ENCODE measurements at regions not wholly inside any gene's neighbourhood (a gene's known extent, or its start where the extent isn't known, plus 50 kb on each side); places are given as distances from the start of the nearest gene placed in this dataset.

DNA sequence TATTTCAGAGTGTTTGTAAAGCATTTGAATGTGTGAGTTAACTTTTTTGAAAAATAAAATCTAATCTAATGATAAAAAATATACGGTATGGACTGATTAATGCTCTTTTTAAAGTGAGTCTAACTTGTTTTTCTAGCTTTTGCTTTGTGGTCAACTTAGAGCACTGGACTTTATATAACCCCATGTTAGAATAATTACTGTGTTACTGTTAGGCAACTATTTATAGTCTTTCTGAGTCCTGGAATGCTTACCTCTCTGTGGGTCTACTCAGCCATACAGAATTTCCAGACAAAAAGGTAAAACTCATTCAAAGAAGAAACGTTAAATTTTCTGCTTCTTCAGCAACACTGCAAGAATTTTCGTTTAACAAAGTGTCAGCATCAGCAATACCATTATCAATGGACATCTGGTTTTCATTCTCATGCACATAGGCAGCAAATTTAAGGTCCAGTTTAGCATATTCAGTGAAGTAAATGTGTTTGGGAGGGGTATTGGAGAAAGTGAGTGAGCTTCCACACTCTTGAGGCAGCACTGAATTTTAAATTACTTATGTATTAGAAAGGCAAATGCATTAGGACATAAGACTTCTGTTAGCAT lies 664.7 kb upstream of the NEGR1 start:
- Mint-ChIP-seq H3K4me1 (ENCODE audit: low read depth) (no peaks in the 10 kb centered on the region), H3K27me3 (ENCODE audit: low read depth) (no peaks in the 10 kb centered on the region), H3K9me3 (no peaks in the 10 kb centered on the region), H3K36me3 (ENCODE audit: low read depth) (no peaks in the 10 kb centered on the region), H3K4me3 (no peak overlapping the region), H3K27ac (no peak overlapping the region)
- DNase-seq: no peak
- intact Hi-C loops (cut with micrococcal nuclease): no loop called here
- CTCF ChIA-PET: no interaction called here

DNA sequence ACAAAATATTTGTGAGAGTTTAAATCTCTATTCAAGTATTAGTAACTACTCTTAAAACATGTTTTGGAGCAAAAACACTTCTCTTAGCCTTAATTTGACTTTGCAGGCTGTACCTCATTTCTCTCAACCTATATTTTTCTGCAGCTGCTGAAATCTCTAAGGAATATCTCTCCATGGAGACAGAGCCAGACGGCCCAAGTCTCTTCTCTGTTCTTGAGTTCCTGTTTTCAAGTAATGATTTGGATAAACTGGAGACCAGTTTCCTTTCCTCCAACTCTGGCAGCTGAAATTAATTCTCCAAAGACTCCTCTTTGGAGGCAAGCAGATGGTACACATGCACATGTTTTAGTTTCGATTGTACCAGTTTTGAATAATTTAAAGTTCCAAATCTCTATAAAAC lies 659.7 kb upstream of the NEGR1 start:
- no peaks in the 10 kb centered on the region for H3K4me1 Mint-ChIP-seq (ENCODE audit: low read depth)
- no peak overlapping the region for H3K27ac Mint-ChIP-seq
- no peaks in the 10 kb centered on the region for H3K36me3 Mint-ChIP-seq (ENCODE audit: low read depth)
- CTCF ChIA-PET: no interaction called here
- intact Hi-C loops (cut with micrococcal nuclease): no loop called here
- H3K9me3 Mint-ChIP-seq: no peaks in the 10 kb centered on the region
- no peak overlapping the region for H3K4me3 Mint-ChIP-seq
- DNase-seq: no peak
- H3K27me3 Mint-ChIP-seq (ENCODE audit: low read depth): no peaks in the 10 kb centered on the region

DNA sequence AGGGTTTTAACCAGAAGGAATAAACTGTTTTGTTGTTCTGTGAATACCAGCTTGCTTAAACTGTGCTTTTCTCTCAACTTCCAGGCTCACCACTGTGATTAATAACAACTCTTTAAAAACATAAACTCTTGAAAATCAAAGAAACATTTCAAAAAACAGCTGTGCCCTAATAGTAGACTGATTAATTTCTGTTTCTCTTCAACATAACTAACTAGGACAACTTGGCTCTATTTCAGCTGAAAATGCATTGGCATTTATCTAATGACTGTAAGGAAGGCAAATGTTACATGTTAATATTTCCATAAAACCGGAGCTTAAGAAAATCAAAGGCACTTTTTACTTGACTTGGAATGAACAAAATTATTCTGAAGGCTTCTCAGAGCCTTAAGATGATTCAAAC lies 656.1 kb upstream of the NEGR1 start:
- intact Hi-C loops (cut with micrococcal nuclease): no loop called here
- Mint-ChIP-seq H3K9me3 (peaks cover 2% of the 10 kb centered on the region), H3K36me3 (ENCODE audit: low read depth) (no peaks in the 10 kb centered on the region), H3K4me1 (ENCODE audit: low read depth) (no peaks in the 10 kb centered on the region), H3K27me3 (ENCODE audit: low read depth) (no peaks in the 10 kb centered on the region), H3K27ac (no peak overlapping the region), H3K4me3 (no peak overlapping the region)
- no peak for DNase-seq
- CTCF ChIA-PET: no interaction called here

DNA sequence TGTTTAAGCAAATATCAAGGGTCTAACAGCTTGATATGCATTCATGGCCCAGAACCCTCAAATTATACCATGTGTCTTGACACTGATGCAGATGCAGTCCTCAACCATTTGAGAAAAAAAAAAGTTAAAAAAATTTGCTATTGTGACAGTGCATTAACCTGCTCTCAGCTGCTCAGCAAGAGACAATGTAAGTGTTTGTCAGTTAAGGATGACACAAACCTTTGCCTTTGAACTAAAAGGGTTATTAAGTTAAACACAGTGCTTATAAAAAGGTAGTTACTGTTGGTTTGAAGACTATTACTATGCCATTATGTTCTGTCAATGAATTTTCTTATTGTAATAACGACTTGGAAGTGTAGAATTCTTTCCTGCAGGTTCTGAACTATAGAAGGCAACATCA lies 655.6 kb upstream of the NEGR1 start:
- no peaks in the 10 kb centered on the region for H3K27me3 Mint-ChIP-seq (ENCODE audit: low read depth)
- H3K4me1 Mint-ChIP-seq (ENCODE audit: low read depth): no peaks in the 10 kb centered on the region
- intact Hi-C loops (cut with micrococcal nuclease): no loop called here
- no peak overlapping the region for H3K4me3 Mint-ChIP-seq
- H3K27ac Mint-ChIP-seq: no peak overlapping the region
- H3K36me3 Mint-ChIP-seq (ENCODE audit: low read depth): no peaks in the 10 kb centered on the region
- CTCF ChIA-PET: no interaction called here
- H3K9me3 Mint-ChIP-seq: peaks cover 2% of the 10 kb centered on the region
- no peak for DNase-seq

DNA sequence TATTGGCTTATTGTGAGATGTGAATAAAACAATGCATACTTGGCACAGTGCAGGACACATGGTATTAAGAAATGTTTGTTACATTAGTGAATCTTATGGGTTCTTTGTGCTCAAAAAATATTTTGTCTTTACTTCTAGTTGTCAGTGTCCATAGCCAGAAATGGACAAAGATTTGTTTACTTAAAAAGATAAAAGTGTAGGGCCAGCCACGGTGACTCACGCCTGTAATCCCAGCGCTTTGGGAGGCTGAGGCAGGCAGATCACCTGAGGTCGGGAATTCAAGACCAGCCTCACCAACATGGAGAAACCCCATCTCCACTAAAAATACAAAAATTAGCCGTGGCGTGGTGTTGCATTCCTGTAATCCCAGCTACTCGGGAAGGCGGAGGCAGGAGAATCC lies 654.6 kb upstream of the NEGR1 start:
- CTCF ChIA-PET: no interaction called here
- peaks cover 2% of the 10 kb centered on the region for H3K9me3 Mint-ChIP-seq
- intact Hi-C loops (cut with micrococcal nuclease): no loop called here
- H3K4me1 Mint-ChIP-seq (ENCODE audit: low read depth): no peaks in the 10 kb centered on the region
- no peak overlapping the region for H3K27ac Mint-ChIP-seq
- H3K27me3 Mint-ChIP-seq (ENCODE audit: low read depth): no peaks in the 10 kb centered on the region
- no peak for DNase-seq
- no peak overlapping the region for H3K4me3 Mint-ChIP-seq
- H3K36me3 Mint-ChIP-seq (ENCODE audit: low read depth): no peaks in the 10 kb centered on the region

DNA sequence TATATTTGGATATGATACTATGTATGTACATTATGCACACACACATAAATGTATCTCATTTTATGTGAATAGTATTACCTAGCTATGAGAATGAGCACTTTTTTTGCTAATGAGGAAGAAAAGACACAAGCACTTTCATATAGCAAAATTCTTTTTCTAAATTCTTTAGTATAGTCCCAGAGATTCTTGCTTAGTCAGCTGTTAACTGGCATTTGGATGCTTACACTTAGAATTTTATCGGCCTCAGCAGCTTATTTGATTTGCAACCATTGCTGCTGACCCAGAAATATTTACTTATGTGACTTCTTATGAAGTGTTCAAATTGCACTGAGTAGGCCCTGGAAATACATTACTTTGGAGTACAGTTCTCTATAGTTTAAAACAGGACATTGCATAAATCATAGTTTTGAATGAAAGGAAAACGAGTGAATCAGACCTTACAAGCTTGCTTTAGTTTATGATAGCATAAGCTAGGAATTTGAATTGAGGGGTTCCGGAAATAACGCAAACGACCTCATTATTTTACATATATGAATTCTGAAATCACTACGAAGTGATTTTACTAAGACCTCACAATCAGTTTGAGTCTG lies 653.9 kb upstream of the NEGR1 start:
- CTCF ChIA-PET: no interaction called here
- Mint-ChIP-seq H3K9me3 (peaks cover 2% of the 10 kb centered on the region), H3K27ac (no peak overlapping the region), H3K4me3 (no peak overlapping the region), H3K36me3 (ENCODE audit: low read depth) (no peaks in the 10 kb centered on the region), H3K4me1 (ENCODE audit: low read depth) (no peaks in the 10 kb centered on the region), H3K27me3 (ENCODE audit: low read depth) (no peaks in the 10 kb centered on the region)
- DNase-seq: no peak
- intact Hi-C loops (cut with micrococcal nuclease): no loop called here

DNA sequence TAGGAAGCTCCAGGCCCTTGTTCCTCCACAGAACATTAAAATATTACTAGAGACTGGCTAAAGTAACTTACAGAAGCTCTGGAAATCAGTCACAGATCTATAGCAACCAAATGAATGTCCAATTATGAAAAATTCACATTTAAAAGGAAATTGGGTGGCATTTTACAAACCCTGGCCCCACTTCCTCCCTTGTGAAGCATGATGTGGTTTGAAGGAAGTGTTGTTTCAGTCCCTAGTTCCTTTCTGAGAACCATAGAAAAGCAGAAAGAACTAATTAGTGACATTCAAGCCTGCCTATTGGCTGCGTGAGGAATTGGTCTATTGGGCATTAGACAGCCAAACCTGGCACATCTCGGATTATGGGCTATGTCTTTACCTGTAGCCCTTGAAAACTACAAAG lies 649.7 kb upstream of the NEGR1 start:
- no peak overlapping the region for H3K27ac Mint-ChIP-seq
- no peaks in the 10 kb centered on the region for H3K4me1 Mint-ChIP-seq (ENCODE audit: low read depth)
- intact Hi-C loops (cut with micrococcal nuclease): no loop called here
- H3K27me3 Mint-ChIP-seq (ENCODE audit: low read depth): no peaks in the 10 kb centered on the region
- DNase-seq: no peak
- H3K36me3 Mint-ChIP-seq (ENCODE audit: low read depth): no peaks in the 10 kb centered on the region
- peaks cover 6% of the 10 kb centered on the region for H3K9me3 Mint-ChIP-seq
- CTCF ChIA-PET: no interaction called here
- H3K4me3 Mint-ChIP-seq: no peak overlapping the region

DNA sequence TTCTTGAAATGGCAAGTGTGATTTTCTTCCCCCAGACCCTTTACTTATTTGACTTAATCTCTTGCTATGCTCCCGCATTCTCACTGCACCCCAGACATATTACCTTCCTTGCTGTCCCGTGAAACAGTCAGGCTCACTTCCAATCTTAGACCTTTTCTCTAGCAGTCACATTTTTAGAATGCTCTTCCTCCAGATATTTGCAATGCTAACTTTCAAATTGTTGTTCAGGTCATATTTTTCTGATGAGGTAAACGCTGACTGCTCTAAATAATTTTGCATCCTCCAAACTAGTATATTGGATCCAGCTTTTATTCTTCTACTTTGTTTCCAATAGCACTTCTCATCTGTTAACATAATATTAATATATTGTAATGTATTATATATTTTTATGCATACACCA lies 648.2 kb upstream of the NEGR1 start:
- Mint-ChIP-seq H3K4me1 (ENCODE audit: low read depth) (no peaks in the 10 kb centered on the region), H3K9me3 (peaks cover 6% of the 10 kb centered on the region), H3K4me3 (no peak overlapping the region), H3K27ac (no peak overlapping the region), H3K36me3 (ENCODE audit: low read depth) (no peaks in the 10 kb centered on the region), H3K27me3 (ENCODE audit: low read depth) (no peaks in the 10 kb centered on the region)
- DNase-seq: no peak
- CTCF ChIA-PET: no interaction called here
- intact Hi-C loops (cut with micrococcal nuclease): no loop called here

DNA sequence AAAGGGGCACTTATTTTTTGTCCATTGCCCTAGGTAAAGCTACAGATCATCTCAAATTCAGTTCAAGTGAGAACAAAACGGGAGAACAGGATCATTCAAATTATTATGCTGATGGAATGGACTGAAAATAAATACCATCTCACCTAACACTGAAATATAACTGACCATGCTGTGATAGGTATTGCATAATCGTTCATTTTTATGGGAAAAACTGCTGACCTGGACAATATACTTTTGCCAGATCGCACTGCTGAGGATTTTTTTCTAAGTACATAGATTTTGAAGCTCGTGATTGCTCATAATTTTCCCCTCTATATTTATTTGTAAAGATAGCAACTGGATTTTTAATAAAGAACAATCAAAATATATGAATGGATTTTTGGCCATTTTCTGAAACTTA lies 636.6 kb upstream of the NEGR1 start:
- intact Hi-C loops (cut with micrococcal nuclease): no loop called here
- no peak for DNase-seq
- H3K4me1 Mint-ChIP-seq (ENCODE audit: low read depth): no peaks in the 10 kb centered on the region
- H3K4me3 Mint-ChIP-seq: no peak overlapping the region
- CTCF ChIA-PET: interaction anchor here (0.6 kb wide), 1 partner anchor 112 kb away, joined by 3 read pairs; no protein-coding TSS in a partner anchor
- H3K27ac Mint-ChIP-seq: no peak overlapping the region
- no peaks in the 10 kb centered on the region for H3K36me3 Mint-ChIP-seq (ENCODE audit: low read depth)
- no peaks in the 10 kb centered on the region for H3K27me3 Mint-ChIP-seq (ENCODE audit: low read depth)
- no peaks in the 10 kb centered on the region for H3K9me3 Mint-ChIP-seq

DNA sequence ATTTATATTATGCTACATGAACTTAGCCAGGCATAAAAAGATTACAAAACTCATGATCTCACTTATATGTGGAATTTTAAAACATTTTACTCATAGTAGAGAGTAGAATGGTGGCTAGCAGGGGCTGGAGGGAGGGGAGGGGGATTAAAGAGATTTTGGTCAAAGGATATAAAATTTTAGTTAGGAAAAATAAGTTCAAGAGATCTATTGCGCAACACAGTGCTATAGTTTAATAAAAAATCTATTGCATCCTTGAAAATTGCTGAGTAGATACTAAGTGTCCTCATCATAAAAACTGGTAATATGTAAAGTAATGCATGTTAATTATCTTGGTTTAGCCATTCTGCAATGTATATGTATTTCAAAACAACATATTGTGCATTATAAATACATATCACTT lies 635.6 kb upstream of the NEGR1 start:
- Mint-ChIP-seq H3K36me3 (ENCODE audit: low read depth) (no peaks in the 10 kb centered on the region), H3K9me3 (no peaks in the 10 kb centered on the region), H3K4me3 (no peak overlapping the region), H3K27ac (no peak overlapping the region), H3K4me1 (ENCODE audit: low read depth) (no peaks in the 10 kb centered on the region), H3K27me3 (ENCODE audit: low read depth) (no peaks in the 10 kb centered on the region)
- DNase-seq: no peak
- intact Hi-C loops (cut with micrococcal nuclease): no loop called here
- CTCF ChIA-PET: no interaction called here

DNA sequence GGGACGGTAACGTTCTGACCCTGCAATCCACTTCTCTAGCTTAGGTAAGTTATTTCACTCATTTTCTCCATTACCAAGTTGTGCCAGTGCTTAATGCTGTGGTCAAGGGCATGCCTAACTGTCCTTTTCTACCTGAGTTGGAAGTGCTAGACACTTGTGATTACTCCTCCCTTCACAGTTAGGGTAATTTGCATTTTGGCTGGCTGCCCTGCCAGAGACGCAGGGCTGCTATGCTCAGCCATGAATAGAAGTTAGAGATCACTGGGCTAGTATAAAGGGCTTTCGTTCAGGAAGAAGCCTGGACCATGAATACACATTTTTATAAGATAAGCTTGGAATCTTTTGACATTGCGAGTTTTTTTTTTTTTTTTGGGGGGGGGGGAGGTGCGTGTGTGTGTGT lies 633.2 kb upstream of the NEGR1 start:
- CTCF ChIA-PET: no interaction called here
- Mint-ChIP-seq H3K27me3 (ENCODE audit: low read depth) (no peaks in the 10 kb centered on the region), H3K4me1 (ENCODE audit: low read depth) (no peaks in the 10 kb centered on the region), H3K36me3 (ENCODE audit: low read depth) (no peaks in the 10 kb centered on the region), H3K4me3 (no peak overlapping the region), H3K27ac (no peak overlapping the region), H3K9me3 (no peaks in the 10 kb centered on the region)
- DNase-seq: no peak
- intact Hi-C loops (cut with micrococcal nuclease): no loop called here

DNA sequence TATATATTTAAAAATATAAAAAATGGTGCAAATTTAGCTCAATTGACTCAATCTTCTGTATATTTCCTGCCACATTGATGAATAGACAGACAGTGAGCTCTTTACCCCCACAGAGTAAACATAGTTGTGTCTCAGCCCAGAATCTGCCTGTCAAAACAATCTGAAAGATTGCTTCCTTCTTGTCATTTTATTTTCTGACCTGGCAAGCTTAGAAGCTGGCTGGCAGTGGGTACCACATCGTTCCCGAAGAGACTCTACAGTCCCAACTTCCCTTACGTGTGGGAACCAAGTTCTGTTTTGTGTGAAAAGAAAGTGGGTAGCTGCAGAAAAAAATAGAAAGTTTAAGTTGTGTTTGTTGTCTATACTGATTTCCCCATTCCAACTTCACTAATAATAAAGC lies 629.3 kb upstream of the NEGR1 start:
- Mint-ChIP-seq H3K27me3 (ENCODE audit: low read depth) (no peaks in the 10 kb centered on the region), H3K27ac (no peak overlapping the region), H3K36me3 (ENCODE audit: low read depth) (no peaks in the 10 kb centered on the region), H3K4me3 (no peak overlapping the region), H3K4me1 (ENCODE audit: low read depth) (no peaks in the 10 kb centered on the region), H3K9me3 (peaks cover 7% of the 10 kb centered on the region)
- DNase-seq: no peak
- intact Hi-C loops (cut with micrococcal nuclease): no loop called here
- CTCF ChIA-PET: no interaction called here

DNA sequence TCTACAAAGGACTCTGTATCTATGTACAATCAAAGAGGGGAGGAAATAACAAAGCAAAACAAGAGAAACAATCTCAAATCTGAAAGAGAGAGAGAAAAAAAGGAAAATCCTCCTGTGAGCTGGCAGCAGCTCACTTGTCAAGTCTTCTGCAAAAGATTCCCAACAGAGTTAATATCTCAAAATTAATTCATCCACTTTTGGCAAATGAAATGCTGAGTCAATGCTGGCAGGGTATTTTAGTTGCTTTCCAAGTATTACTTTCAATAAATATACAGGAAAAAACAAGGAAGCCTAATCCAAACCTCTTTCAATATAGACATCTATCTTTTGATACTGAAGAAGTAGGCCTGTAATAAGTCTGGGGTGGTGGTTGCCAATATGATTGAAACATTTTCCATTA lies 613.9 kb upstream of the NEGR1 start:
- no peak for DNase-seq
- no peak overlapping the region for H3K4me3 Mint-ChIP-seq
- no peaks in the 10 kb centered on the region for H3K4me1 Mint-ChIP-seq (ENCODE audit: low read depth)
- H3K36me3 Mint-ChIP-seq (ENCODE audit: low read depth): no peaks in the 10 kb centered on the region
- intact Hi-C loops (cut with micrococcal nuclease): no loop called here
- peaks cover 2% of the 10 kb centered on the region for H3K9me3 Mint-ChIP-seq
- CTCF ChIA-PET: no interaction called here
- no peaks in the 10 kb centered on the region for H3K27me3 Mint-ChIP-seq (ENCODE audit: low read depth)
- no peak overlapping the region for H3K27ac Mint-ChIP-seq

DNA sequence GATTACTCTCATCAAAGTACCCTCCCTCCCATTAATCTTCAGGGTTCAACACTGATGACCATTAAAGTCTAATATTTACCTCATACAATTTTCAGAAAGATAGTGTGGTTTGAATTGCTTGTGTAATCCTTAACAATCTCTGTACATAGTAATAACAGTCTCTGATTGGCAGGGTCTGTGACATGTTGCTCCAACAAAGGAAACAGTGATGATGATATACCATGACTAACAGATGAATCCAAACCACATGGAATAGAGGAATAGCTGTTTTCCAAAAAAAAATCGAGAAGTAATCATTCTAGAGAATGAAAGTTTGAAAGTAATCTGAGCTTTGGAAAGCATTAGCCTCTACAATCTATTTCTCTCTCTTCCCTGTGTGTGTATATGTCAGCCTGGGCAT lies 610.1 kb upstream of the NEGR1 start:
- no peaks in the 10 kb centered on the region for H3K27me3 Mint-ChIP-seq (ENCODE audit: low read depth)
- peaks cover 2% of the 10 kb centered on the region for H3K9me3 Mint-ChIP-seq
- no peaks in the 10 kb centered on the region for H3K36me3 Mint-ChIP-seq (ENCODE audit: low read depth)
- no peak for DNase-seq
- intact Hi-C loops (cut with micrococcal nuclease): no loop called here
- H3K27ac Mint-ChIP-seq: no peak overlapping the region
- H3K4me1 Mint-ChIP-seq (ENCODE audit: low read depth): no peaks in the 10 kb centered on the region
- no peak overlapping the region for H3K4me3 Mint-ChIP-seq
- CTCF ChIA-PET: no interaction called here

All from activated naive CD4-positive, alpha-beta T cell treated with anti-CD3 and anti-CD28 coated beads for 36 hours (primary cell).